Endothelial cell of umbilical vein (primary cell): ENCODE measurements at regions not wholly inside any gene's neighbourhood (a gene's known extent, or its start where the extent isn't known, plus 50 kb on each side); places are given as distances from the start of the nearest gene placed in this dataset.

ENCODE experiments used
- BruUV-seq: library from RNA; stranded (reverse); fragments of 400-500 nt; replicated peaks from 2 replicates; lab custom pipeline; 2021; lab: Mats Ljungman, UMichigan
- CTCF ChIA-PET: fragments of 300-600, 350-600 bp; sonication (Branson Sonifier 250); formaldehyde crosslinking; loops from one replicate; lab custom pipeline; 2021; ENCODE audit warnings: antibody characterized with exemption, inconsistent platforms; lab: Charles Lee
- POLR2A ChIA-PET: fragments of 300-600, 350-600 bp; sonication (Branson Sonifier 250); formaldehyde crosslinking; loops from one replicate; lab custom pipeline; 2021; ENCODE audit warnings: antibody characterized with exemption, inconsistent platforms; lab: Charles Lee
- DNase-seq: peaks from one replicate; pipeline ENCODE4 v3.0.0-alpha.2; 2011; ENCODE audit warnings: low read depth, low spot score
- FAIRE-seq: peaks from 2 replicates; lab custom pipeline; 2011; peaks lifted over from hg19 to GRCh38; lab: Jason Lieb, UNC
- H2AFZ ChIP-seq: 2 replicates; pipeline ENCODE4 v1.6.0; 2012; ENCODE audit warnings: low read depth, low read length, control low read depth, inconsistent platforms
- H3K27ac ChIP-seq: 2 replicates; pipeline ENCODE4 v1.5.1; 2011; ENCODE audit warnings: low read depth, mild to moderate bottlenecking, control low read depth, low read length, moderate library complexity; ENCODE audit not compliant: insufficient read depth
- H3K27me3 ChIP-seq, 2 experiments: 2 replicates each; pipeline versions ENCODE4 v1.6.0 to v1.6.1; 2011; ENCODE audit warnings: low read length in 2 of 2, mixed read lengths in 1 of 2; ENCODE audit not compliant: control insufficient read depth in 2 of 2, insufficient read depth in 2 of 2
- H3K36me3 ChIP-seq, 2 experiments: 2 replicates in 1 of 2; 3 replicates in 1 of 2; pipeline ENCODE4 v1.5.1; 2011; ENCODE audit warnings: low read length in 2 of 2, mild to moderate bottlenecking in 1 of 2, moderate library complexity in 1 of 2; ENCODE audit not compliant: control insufficient read depth in 2 of 2, insufficient read depth in 2 of 2; ENCODE audit errors: extremely low read depth in 1 of 2
- H3K4me1 ChIP-seq: 3 replicates; pipeline ENCODE4 v1.5.1; 2011; ENCODE audit warnings: mild to moderate bottlenecking, low read length; ENCODE audit not compliant: control insufficient read depth, insufficient read depth; ENCODE audit errors: extremely low read depth
- H3K4me2 ChIP-seq: 2 replicates; pipeline ENCODE4 v1.6.1; 2011; ENCODE audit warnings: low read length, control low read depth, mixed read lengths; ENCODE audit not compliant: insufficient read depth
- H3K4me3 ChIP-seq, 3 experiments: fragments of 200-600 bp in 1 of 3; sonication (generic), shearing (Covaris generic) in 1 of 3; replicated peaks in 1 of 3; 2 replicates each; pipeline ENCODE4 v1.5.1; 2011 to 2016; ENCODE audit warnings: control low read depth in 3 of 3, low read length in 3 of 3, mild to moderate bottlenecking in 2 of 3, inconsistent platforms in 1 of 3, low read depth in 1 of 3, moderate library complexity in 1 of 3; ENCODE audit not compliant: insufficient read depth in 1 of 3
- H3K79me2 ChIP-seq: 2 replicates; pipeline ENCODE4 v1.6.0; 2012; ENCODE audit warnings: low read length, inconsistent platforms; ENCODE audit not compliant: control insufficient read depth, insufficient read depth
- H3K9ac ChIP-seq: replicated peaks from 2 replicates; pipeline ENCODE3; 2011; ENCODE audit warnings: low read length, control low read depth; ENCODE audit not compliant: insufficient read depth; ENCODE audit errors: extremely low read depth
- H3K9me1 ChIP-seq: replicated peaks from 3 replicates; pipeline ENCODE4 v1.6.0; 2011; ENCODE audit warnings: mild to moderate bottlenecking, low read length; ENCODE audit not compliant: control insufficient read depth, insufficient read depth; ENCODE audit errors: extremely low read depth
- H3K9me3 ChIP-seq: replicated peaks from 2 replicates; pipeline ENCODE4 v1.5.1; 2012; ENCODE audit warnings: low read length, inconsistent platforms; ENCODE audit not compliant: control insufficient read depth, insufficient read depth
- H4K20me1 ChIP-seq: replicated peaks from 2 replicates; pipeline ENCODE3; 2011; ENCODE audit warnings: mild to moderate bottlenecking, low read length; ENCODE audit not compliant: control insufficient read depth, insufficient read depth; ENCODE audit errors: extremely low read depth
- CTCF ChIP-seq, 2 donors: IDR thresholded peaks; 1 replicate in 1 of 2; 2 replicates in 1 of 2; pipeline ENCODE4 v1.5.1; 2011; ENCODE audit warnings: low read length in 2 of 2, mild to moderate bottlenecking in 2 of 2, moderate library complexity in 2 of 2, control low read depth in 1 of 2, inconsistent platforms in 1 of 2, low read depth in 1 of 2; ENCODE audit not compliant: insufficient read depth in 1 of 2; ENCODE audit errors: extremely low read depth in 1 of 2
- EZH2 ChIP-seq: IDR thresholded peaks from 2 replicates; pipeline ENCODE4 v1.6.1; 2012; ENCODE audit warnings: borderline replicate concordance, low read depth, mild to moderate bottlenecking, moderate library complexity, low read length, inconsistent platforms; ENCODE audit not compliant: severe bottlenecking
- FOS ChIP-seq: IDR thresholded peaks from 2 replicates; pipeline ENCODE4 v1.6.1; 2011; ENCODE audit warnings: mild to moderate bottlenecking, low read length, moderate library complexity, borderline replicate concordance; ENCODE audit not compliant: insufficient read depth
- GATA2 ChIP-seq: IDR thresholded peaks from 2 replicates; pipeline ENCODE4 v1.7.0; 2011; ENCODE audit warnings: low read depth, mild to moderate bottlenecking, moderate library complexity, mixed read lengths, low read length; ENCODE audit not compliant: insufficient read length, insufficient read depth
- JUN ChIP-seq: IDR thresholded peaks from 2 replicates; pipeline ENCODE4 v1.6.1; 2011; ENCODE audit warnings: borderline replicate concordance, low read depth; ENCODE audit not compliant: insufficient read length, insufficient read depth
- MAX ChIP-seq: IDR thresholded peaks from 2 replicates; pipeline ENCODE4 v1.6.1; 2011; ENCODE audit not compliant: insufficient read depth, insufficient read length
- MYC ChIP-seq: IDR thresholded peaks from one replicate; pipeline ENCODE4 v1.6.1; 2011; ENCODE audit warnings: mild to moderate bottlenecking, low read depth, low read length
- POLR2A ChIP-seq: IDR thresholded peaks from 2 replicates; pipeline ENCODE4 v1.6.1; 2012; ENCODE audit warnings: low read depth, mild to moderate bottlenecking, control low read depth, low read length
- POLR2AphosphoS5 ChIP-seq: IDR thresholded peaks from 2 replicates; pipeline ENCODE4 v1.6.1; 2012; ENCODE audit warnings: low read depth, mild to moderate bottlenecking, control low read depth, low read length, moderate library complexity; ENCODE audit not compliant: insufficient read depth
- dilution Hi-C: fragments of 300-500 bp; cut with MboI; formaldehyde crosslinking; loops from one replicate; pipeline ENCODE4 v1.15.0; 2019; ENCODE audit warnings: low sequenced_read_pairs; ENCODE audit not compliant: extremely low pct_ligation_motif_present
- intact Hi-C: fragments of 100-400 bp; cut with micrococcal nuclease; formaldehyde crosslinking; loops from one replicate; pipeline ENCODE4 v1.10.0; 2022

GRCh38 chr15:35833581-35833980 is 287.6 kb upstream of the DPH6 start:
- Histone ChIP-seq H3K27me3 (peaks cover 0 to 2% of the 10 kb centered on the region in 2 experiments), H3K4me2 (no peak overlapping the region), H3K9me3 (no peaks in the 10 kb centered on the region), H3K4me1 (peaks cover 17% of the 10 kb centered on the region), H3K36me3 (no peaks in the 10 kb centered on the region), H2AFZ (no peak overlapping the region), H3K9ac (no peak overlapping the region), H3K27ac (no peak overlapping the region), H4K20me1 (no peaks in the 10 kb centered on the region), H3K79me2 (no peaks in the 10 kb centered on the region), H3K4me3 (no peak overlapping the region), H3K9me1 (no peaks in the 10 kb centered on the region)
- no TSS peak for BruUV-seq
- no peak for FAIRE-seq
- ChIA-PET POLR2A (no interaction called here), CTCF (no interaction called here)
- intact Hi-C loops (no loop called here), dilution Hi-C loops (no loop called here)
- no peak for DNase-seq
- TF ChIP-seq GATA2, result no peak
- TF ChIP-seq MYC, result no peak
- no peak for TF ChIP-seq POLR2A
- TF ChIP-seq JUN, result no peak
- no peak for TF ChIP-seq MAX
- TF ChIP-seq FOS, result no peak
- no peak for TF ChIP-seq EZH2
- no peak for TF ChIP-seq CTCF (IDR thresholded peaks at IDR 0.05; ENCODE audit: extremely low read depth in 1 of 2, insufficient read depth in 1 of 2, low read depth in 1 of 2, low read length in 2 of 2)
- no peak for TF ChIP-seq POLR2AphosphoS5
